Skeletal muscle cell (primary cell): ENCODE measurements at regions not wholly inside any gene's neighbourhood (a gene's known extent, or its start where the extent isn't known, plus 50 kb on each side); places are given as distances from the start of the nearest gene placed in this dataset.

ENCODE experiments used
- DNase-seq: peaks from one replicate; pipeline ENCODE4 v3.0.0-alpha.2; 2010; ENCODE audit warnings: low read depth
- H3K4me3 ChIP-seq: 2 replicates; pipeline ENCODE4 v1.5.1; 2011; ENCODE audit warnings: low read depth, mild to moderate bottlenecking, control low read depth, low read length, moderate library complexity

GRCh38 chr3:36227980-36228379 lies 152.3 kb upstream of the STAC start:
- peak; percentile 33 for DNase-seq
- H3K4me3 ChIP-seq, result no peak overlapping the region

DNA sequence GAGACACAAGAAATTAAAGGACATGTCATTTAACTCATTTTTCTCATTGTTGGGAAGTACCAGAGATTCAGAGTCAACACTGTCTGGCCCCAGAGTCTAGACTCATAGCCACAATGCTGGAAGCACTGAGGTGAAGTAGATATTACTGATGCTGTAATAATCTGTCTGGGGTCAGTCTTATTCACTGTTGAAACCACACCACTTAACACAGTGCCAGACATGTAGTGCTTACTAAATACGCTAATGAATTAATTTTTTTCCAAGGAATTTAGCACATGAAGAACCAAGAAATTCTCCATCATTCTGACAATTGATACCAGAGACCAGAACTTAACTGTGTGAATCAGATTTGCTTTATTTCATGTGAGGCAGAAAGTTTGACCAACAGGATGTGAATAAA lies 150.8 kb upstream of the STAC start:
- no peak overlapping the region for H3K4me3 ChIP-seq
- no peak for DNase-seq

DNA sequence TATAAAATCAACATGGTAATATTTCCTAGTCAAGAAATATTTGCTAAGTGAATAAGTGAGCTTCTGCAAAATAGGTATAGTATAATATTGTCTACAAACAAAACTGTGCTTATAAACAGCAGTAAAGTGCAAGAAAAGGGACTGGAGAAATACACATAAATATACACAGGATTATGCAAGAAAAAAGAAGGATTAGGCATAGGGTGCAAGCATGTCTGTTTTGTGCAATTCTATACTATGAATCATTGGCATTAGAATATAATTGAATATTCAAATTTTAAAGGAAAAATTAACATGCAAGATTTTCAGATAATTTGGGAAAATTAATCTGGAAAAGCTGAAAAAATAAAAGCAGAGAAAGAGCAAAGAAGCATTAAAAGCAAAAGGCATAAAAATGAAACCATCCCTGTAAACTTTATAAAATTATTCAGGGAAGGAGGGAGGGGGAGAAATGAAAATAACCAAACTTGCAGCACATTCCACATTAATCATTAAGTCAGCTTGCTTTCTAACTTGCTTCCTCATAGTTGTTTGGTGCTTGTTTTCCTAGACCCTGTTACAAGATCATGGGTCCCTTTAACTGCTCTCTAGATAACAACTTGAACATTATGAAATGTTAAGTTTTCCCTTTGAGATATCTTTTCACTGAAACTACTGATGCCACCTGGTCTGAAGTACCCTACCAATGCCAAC lies 147.4 kb upstream of the STAC start:
- no peak overlapping the region for H3K4me3 ChIP-seq
- DNase-seq, result no peak

- no peak overlapping the region for H3K4me3 ChIP-seq
- DNase-seq, result peak; percentile 12
These were observed 135.6 kb upstream of the STAC start for GRCh38 chr3:36244728-36245127.

DNA sequence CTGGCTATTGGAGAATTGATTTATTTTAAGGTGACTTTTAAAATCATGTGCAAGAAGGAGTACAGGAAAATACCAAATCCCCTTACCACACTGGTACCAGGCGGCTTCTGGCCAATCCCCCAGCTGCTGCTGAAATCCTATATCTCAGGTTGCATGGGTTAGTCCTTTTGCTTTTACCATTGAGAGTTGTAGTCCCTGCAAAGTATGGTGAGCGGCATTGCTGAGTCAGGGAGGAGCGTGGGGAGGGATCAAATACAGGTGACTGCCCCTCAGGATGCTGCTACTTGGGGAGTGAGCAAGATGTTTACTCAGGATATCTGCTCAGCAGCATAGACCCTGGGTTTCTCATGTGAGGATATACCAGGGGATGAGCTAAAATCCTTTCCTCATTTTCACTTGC lies 131.9 kb upstream of the STAC start:
- H3K4me3 ChIP-seq, result no peak overlapping the region
- DNase-seq, result no peak

- DNase-seq, result no peak
- H3K4me3 ChIP-seq, result no peak overlapping the region
These were observed 130.1 kb upstream of the STAC start for GRCh38 chr3:36250191-36250590.

DNA sequence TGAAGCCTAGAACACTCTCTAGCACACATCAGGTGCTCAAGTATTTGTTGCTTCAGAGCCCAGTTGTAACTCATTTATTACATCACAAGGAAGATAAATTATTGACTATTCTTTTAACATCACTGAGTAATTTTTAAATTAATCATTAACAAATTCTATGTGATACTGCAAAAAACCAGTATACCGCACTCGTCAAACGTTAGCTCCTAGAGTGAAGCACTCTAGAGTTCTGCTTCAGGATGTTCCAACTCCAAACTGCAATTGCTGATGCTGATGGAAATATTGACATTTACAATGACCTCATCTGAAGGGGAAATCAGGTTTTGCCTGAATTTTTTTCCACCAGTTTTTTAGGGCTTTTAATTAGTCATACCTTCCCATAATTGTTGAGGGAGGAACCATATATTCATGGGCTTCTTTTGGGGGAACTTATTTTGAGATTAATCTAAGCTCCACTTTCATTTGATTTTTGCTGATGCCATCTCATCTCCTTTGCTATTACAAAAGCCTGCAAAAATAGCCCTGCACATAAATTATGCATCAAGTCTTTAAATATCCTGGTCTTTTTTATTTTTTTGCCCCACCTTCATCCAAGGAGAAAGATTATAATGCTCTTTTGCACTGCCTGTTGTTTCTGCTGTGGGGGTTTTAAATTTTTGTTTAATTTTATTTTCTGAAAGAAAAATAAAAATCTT lies 123.0 kb upstream of the STAC start:
- no peak for DNase-seq
- no peak overlapping the region for H3K4me3 ChIP-seq

- no peak for DNase-seq
- no peak overlapping the region for H3K4me3 ChIP-seq
These were observed 121.9 kb upstream of the STAC start for GRCh38 chr3:36258421-36258820.

DNA sequence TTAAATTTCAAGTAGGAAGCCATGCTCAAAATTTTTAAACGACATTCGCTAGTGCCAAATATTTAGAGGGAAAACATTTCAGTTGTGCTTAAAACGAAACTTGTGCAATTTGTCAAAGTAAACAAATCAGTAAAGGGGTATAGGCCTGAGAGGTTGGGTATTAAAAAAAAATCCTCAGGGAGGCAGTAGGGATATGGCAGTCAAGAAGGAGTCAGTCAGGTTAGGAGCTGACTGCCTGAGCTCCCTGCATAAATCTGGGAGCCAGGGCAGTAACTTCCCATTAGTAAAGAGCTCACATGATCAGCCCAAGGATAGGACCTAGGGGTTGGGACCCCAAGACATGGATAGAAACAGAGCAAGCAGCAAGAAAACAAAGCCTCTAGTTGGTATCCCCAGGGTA lies 120.7 kb upstream of the STAC start:
- DNase-seq, result no peak
- H3K4me3 ChIP-seq, result no peak overlapping the region

DNA sequence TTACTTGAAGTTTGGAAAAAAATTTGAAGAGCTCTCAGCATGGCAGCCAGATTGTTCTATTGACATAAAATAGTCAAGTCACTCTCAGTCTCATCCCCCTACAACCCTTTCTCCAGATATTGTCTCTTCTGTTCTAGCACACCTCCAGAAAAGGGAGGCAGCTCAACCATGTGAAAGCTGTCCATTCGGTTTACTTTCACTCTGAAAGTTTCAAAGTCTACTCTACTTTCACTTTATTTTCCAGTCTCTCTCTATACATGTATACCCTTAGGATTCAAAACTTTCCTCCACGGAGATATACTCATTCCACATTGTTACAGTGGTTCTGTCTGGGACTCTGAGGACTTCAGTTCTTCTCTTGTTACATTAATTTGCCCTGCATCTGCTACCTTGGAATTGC lies 111.0 kb upstream of the STAC start:
- no peak for DNase-seq
- no peak overlapping the region for H3K4me3 ChIP-seq

DNA sequence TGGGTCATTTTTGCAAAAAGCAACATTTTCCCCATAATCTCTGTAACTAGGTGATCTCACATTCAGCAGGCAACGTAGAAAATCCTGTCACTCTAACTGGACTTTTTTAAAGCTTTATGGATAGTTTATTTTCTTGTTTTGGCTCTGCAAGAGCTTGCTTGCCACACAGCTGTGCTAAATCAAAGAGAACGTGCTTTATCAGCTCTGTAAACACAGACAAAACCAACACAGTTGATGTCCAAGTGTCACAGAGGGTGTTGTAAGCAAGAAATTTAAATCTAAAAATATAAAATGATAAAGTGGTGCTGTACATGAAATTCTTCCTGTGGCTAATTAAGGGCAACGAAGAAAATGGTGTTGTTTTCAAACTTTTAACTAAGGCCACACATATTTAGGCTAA lies 97.5 kb upstream of the STAC start:
- no peak overlapping the region for H3K4me3 ChIP-seq
- DNase-seq, result no peak

GRCh38 chr3:36295296-36295695 lies 85.0 kb upstream of the STAC start:
- peak; percentile 30 for DNase-seq
- H3K4me3 ChIP-seq, result no peak overlapping the region

DNA sequence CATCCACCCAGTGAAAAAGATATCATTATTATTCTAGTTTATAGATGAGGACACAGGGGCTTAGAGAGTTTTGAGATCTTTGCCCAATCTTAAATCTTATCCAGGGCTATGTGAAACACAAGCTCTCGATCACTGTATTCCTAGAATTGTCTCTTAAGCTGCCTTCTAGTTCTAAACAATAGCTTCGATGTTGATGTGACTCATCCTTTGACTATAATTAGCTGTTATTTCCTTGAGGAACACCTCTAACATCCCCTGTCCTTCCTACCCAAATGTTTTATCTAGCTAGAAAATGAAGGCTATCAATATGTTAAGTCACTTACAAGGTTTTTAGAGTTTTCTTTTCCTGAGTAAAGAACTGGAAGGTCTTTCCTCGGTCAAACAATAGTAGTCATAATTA lies 83.1 kb upstream of the STAC start:
- no peak overlapping the region for H3K4me3 ChIP-seq
- DNase-seq, result no peak

GRCh38 chr3:36298188-36298587 lies 82.1 kb upstream of the STAC start:
- DNase-seq, result no peak

GRCh38 chr3:36302158-36302509 lies 78.2 kb upstream of the STAC start:
- no peak overlapping the region for H3K4me3 ChIP-seq
- no peak for DNase-seq

More at GRCh38 chr3:36298188-36298587, 82.1 kb upstream of the STAC start:
- no peak overlapping the region for H3K4me3 ChIP-seq

DNA sequence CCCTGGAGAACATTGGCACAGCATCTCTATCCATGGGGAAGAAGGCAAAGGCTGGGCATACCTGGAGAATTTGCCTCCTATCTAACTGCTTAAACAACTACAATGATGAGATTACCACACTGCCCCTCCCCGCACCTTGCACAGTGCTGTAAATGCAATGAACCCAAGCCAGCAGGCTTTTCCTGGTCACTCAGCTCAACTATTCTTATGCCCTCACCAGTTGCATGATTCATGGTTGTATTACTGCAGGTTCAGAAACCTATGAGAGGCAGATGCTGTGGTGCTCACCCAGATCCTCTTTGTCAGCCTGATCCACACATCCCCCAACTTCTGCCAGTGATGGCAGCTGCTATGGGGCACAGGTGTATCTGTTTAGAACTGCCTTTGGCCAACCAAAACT lies 77.7 kb upstream of the STAC start:
- no peak overlapping the region for H3K4me3 ChIP-seq
- no peak for DNase-seq

GRCh38 chr3:36303286-36303685 lies 77.0 kb upstream of the STAC start:
- no peak overlapping the region for H3K4me3 ChIP-seq
- no peak for DNase-seq

- no peak for DNase-seq
- no peak overlapping the region for H3K4me3 ChIP-seq
These were observed 74.3 kb upstream of the STAC start for GRCh38 chr3:36305929-36306520.

- no peak overlapping the region for H3K4me3 ChIP-seq
- DNase-seq, result no peak
These were observed 71.2 kb upstream of the STAC start for GRCh38 chr3:36309092-36309491.

DNA sequence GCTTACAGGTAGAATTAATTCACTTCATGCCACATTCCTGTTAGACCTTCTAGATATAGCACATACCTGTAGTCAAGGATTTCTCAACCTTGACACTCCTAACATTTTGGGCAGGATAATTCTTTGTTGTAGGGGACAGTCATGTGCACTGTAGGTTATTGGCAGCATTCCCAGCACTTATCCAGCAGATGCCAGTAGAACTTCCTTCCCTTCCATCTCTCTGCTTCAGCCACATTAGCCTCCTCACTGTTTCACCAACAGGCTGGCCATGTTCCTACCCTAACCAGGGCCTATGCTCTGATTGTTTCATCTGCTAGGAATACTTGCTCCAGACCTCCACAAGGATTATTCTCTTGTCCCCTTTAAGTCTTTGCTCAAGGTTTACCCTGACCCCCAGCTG lies 68.0 kb upstream of the STAC start:
- DNase-seq, result no peak
- no peak overlapping the region for H3K4me3 ChIP-seq

DNA sequence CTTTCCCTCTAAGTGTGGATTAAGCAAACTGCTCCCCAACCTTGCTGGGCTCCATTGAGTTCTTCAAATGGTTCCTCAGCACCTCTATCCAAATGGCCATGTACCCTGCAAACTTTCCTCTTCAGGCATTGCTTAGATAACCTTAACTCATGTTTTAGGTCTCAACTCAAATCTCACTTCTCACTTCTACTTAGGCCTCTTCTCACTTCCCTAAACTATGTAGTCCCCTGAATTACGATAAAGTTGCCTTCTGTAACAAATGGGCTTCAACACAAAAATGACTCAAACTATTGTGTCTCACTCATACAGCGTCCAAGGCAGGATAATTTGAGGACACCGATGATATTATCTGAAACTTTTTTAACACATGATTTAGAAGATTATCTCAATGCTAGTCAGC lies 62.4 kb upstream of the STAC start:
- DNase-seq, result no peak
- H3K4me3 ChIP-seq, result no peak overlapping the region
